ENCODE measurements at regions not wholly inside any gene's neighbourhood (a gene's known extent, or its start where the extent isn't known, plus 50 kb on each side); places are given as distances from the start of the nearest gene placed in this dataset.

- peaks cover 15% of the 10 kb centered on the region for H3K9me3 Mint-ChIP-seq
- no peaks in the 10 kb centered on the region for H3K27me3 Mint-ChIP-seq
- no peaks in the 10 kb centered on the region for H3K36me3 Mint-ChIP-seq
These were observed 90.2 kb downstream of the EDEM1 start for GRCh38 chr3:5277612-5278236.

GRCh38 chr3:5278666-5279065 is 91.2 kb downstream of the EDEM1 start:
- Mint-ChIP-seq H3K36me3 (no peaks in the 10 kb centered on the region), H3K4me1 (ENCODE audit: unreplicated experiment) (no peaks in the 10 kb centered on the region), H3K27ac (no peak overlapping the region), H3K4me3 (no peak overlapping the region), H3K27me3 (no peaks in the 10 kb centered on the region), H3K9me3 (peaks cover 15% of the 10 kb centered on the region)
- no peak for TF ChIP-seq CTCF (conservative IDR thresholded peaks at IDR 0.05)
- no peak for DNase-seq (ENCODE audit: extremely low spot score, unreplicated experiment)

More at GRCh38 chr3:5277612-5278236, 90.2 kb downstream of the EDEM1 start:
- DNase-seq (ENCODE audit: extremely low spot score, unreplicated experiment) = no peak
- Mint-ChIP-seq H3K4me1 (ENCODE audit: unreplicated experiment) (no peaks in the 10 kb centered on the region), H3K27ac (no peak overlapping the region), H3K4me3 (no peak overlapping the region)
- TF ChIP-seq CTCF (conservative IDR thresholded peaks at IDR 0.05) = no peak

GRCh38 chr3:5282703-5283102 is 95.2 kb downstream of the EDEM1 start:
- no peaks in the 10 kb centered on the region for H3K36me3 Mint-ChIP-seq
- no peaks in the 10 kb centered on the region for H3K4me1 Mint-ChIP-seq (ENCODE audit: unreplicated experiment)
- H3K27me3 Mint-ChIP-seq = no peaks in the 10 kb centered on the region
- TF ChIP-seq CTCF (conservative IDR thresholded peaks at IDR 0.05) = no peak
- H3K27ac Mint-ChIP-seq = no peak overlapping the region
- no peak for DNase-seq (ENCODE audit: extremely low spot score, unreplicated experiment)
- H3K9me3 Mint-ChIP-seq = peaks cover 32% of the 10 kb centered on the region
- no peak overlapping the region for H3K4me3 Mint-ChIP-seq

- H3K9me3 Mint-ChIP-seq = peaks cover 32% of the 10 kb centered on the region
- H3K4me1 Mint-ChIP-seq (ENCODE audit: unreplicated experiment) = no peaks in the 10 kb centered on the region
- TF ChIP-seq CTCF (conservative IDR thresholded peaks at IDR 0.05) = no peak
- no peak for DNase-seq (ENCODE audit: extremely low spot score, unreplicated experiment)
- H3K36me3 Mint-ChIP-seq = no peaks in the 10 kb centered on the region
- no peak overlapping the region for H3K27ac Mint-ChIP-seq
- H3K27me3 Mint-ChIP-seq = no peaks in the 10 kb centered on the region
- H3K4me3 Mint-ChIP-seq = no peak overlapping the region
These were observed 97.9 kb downstream of the EDEM1 start for GRCh38 chr3:5285439-5285838.

- TF ChIP-seq CTCF (conservative IDR thresholded peaks at IDR 0.05) = no peak
- Mint-ChIP-seq H3K36me3 (peaks cover 4% of the 10 kb centered on the region), H3K4me3 (no peak overlapping the region), H3K27me3 (peaks cover 2% of the 10 kb centered on the region), H3K4me1 (ENCODE audit: unreplicated experiment) (no peaks in the 10 kb centered on the region), H3K9me3 (peaks cover 29% of the 10 kb centered on the region), H3K27ac (no peak overlapping the region)
- DNase-seq (ENCODE audit: extremely low spot score, unreplicated experiment) = no peak
These were observed 103.4 kb downstream of the EDEM1 start for GRCh38 chr3:5290915-5291314.

GRCh38 chr3:5292512-5292911 is 105.0 kb downstream of the EDEM1 start:
- Mint-ChIP-seq H3K9me3 (peaks cover 24% of the 10 kb centered on the region), H3K27ac (no peak overlapping the region), H3K4me3 (no peak overlapping the region), H3K27me3 (peaks cover 2% of the 10 kb centered on the region), H3K4me1 (ENCODE audit: unreplicated experiment) (no peaks in the 10 kb centered on the region), H3K36me3 (peaks cover 4% of the 10 kb centered on the region)
- DNase-seq (ENCODE audit: extremely low spot score, unreplicated experiment) = no peak
- TF ChIP-seq CTCF (conservative IDR thresholded peaks at IDR 0.05) = no peak
